AG04449 (cell line): ENCODE measurements at regions not wholly inside any gene's neighbourhood (a gene's known extent, or its start where the extent isn't known, plus 50 kb on each side); places are given as distances from the start of the nearest gene placed in this dataset.
A peak's percentile ranks its signal among the peaks of the same experiment; 100 is the strongest.

Experiments
- CTCF ChIA-PET: fragments of 350-600 bp; formaldehyde crosslinking; extraction: SDS; loops from one replicate; lab custom pipeline; 2021; ENCODE audit warnings: antibody characterized with exemption; lab: Yijun Ruan, JAX
- POLR2A ChIA-PET: fragments of 400-600, 350-600 bp; formaldehyde crosslinking; extraction: SDS; loops from one replicate; lab custom pipeline; 2020; ENCODE audit warnings: antibody characterized with exemption, inconsistent platforms; lab: Yijun Ruan, JAX
- DNase-seq: peaks from one replicate; pipeline ENCODE4 v3.0.0-alpha.2; 2010; ENCODE audit warnings: low read depth, low spot score
- H3K4me3 ChIP-seq: 2 replicates; pipeline ENCODE4 v1.5.1; 2011; ENCODE audit warnings: low read depth, mild to moderate bottlenecking, control low read depth, low read length
- TF ChIP-seq, protein P1 (sequence below): IDR thresholded peaks from one replicate; pipeline ENCODE4 v1.5.1; 2011; ENCODE audit warnings: mild to moderate bottlenecking, moderate library complexity, low read length, control low read depth, inconsistent platforms; ENCODE audit not compliant: insufficient read depth; ENCODE audit errors: missing control alignments

DNA sequence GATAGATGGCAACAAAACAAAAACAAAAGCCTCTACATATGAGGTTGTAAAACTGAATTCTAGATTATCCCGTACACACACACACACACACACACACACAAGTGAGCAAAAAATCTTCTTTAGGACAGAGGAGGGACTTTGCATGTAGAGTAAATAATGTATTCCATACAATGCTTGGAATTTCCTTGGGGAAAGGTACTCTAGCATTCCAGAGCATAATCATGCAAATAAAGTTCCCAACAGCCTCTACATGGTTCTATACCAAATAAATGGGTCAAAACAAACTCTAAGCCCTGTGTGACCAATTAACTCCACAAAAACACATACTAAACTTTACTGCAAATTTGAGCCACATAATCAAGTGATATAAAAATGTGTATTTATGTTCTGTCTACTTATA lies 191.4 kb downstream of the RBM43 start:
- TF ChIP-seq, protein P1, sequence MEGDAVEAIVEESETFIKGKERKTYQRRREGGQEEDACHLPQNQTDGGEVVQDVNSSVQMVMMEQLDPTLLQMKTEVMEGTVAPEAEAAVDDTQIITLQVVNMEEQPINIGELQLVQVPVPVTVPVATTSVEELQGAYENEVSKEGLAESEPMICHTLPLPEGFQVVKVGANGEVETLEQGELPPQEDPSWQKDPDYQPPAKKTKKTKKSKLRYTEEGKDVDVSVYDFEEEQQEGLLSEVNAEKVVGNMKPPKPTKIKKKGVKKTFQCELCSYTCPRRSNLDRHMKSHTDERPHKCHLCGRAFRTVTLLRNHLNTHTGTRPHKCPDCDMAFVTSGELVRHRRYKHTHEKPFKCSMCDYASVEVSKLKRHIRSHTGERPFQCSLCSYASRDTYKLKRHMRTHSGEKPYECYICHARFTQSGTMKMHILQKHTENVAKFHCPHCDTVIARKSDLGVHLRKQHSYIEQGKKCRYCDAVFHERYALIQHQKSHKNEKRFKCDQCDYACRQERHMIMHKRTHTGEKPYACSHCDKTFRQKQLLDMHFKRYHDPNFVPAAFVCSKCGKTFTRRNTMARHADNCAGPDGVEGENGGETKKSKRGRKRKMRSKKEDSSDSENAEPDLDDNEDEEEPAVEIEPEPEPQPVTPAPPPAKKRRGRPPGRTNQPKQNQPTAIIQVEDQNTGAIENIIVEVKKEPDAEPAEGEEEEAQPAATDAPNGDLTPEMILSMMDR, result no peak
- DNase-seq, result no peak
- POLR2A ChIA-PET, result no interaction called here
- CTCF ChIA-PET, result interaction anchor here (1.0 to 1.8 kb wide), 2 partner anchors 7 to 42 kb away, joined by 3 to 5 read pairs; no protein-coding TSS in a partner anchor
- no peak overlapping the region for H3K4me3 ChIP-seq

DNA sequence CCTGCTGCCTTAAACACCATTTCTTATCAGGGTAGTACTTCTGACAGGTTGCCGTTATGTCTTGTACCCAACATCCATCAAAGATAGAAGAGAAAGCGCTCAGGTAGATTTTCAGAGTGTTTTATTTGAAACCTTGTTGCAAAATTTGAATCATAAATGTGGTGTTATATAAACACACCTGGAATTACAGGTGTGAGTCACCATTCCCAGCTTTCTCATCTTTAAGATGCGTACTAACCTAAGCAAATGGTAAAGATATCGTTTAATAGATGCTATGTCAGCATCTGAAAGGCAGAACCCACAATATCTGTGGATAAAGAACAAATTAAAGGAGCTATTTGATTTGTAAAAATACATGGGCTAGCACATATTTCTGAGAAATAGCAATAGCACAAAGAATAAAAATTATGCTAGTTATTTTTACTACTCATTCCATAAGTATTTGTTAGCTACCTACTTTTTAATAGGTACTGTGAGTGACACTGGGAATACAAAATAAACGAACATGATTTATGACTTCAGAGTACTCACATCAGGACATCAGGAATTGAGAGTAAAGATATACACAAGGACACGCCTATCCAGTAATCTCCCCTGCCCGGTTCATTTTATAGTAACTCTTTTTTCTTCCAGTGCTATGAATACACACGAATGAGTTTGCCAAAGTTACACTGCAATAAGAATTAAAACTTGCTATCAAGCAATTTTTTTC lies 193.8 kb downstream of the RBM43 start:
- no peak overlapping the region for H3K4me3 ChIP-seq
- ChIA-PET CTCF (interaction anchor here (1.6 to 4.0 kb wide), 2 partner anchors 16 to 171 kb away, joined by 6 to 21 read pairs; no protein-coding TSS in a partner anchor), POLR2A (no interaction called here)
- DNase-seq, result no peak
- TF ChIP-seq, protein P1, result no peak

DNA sequence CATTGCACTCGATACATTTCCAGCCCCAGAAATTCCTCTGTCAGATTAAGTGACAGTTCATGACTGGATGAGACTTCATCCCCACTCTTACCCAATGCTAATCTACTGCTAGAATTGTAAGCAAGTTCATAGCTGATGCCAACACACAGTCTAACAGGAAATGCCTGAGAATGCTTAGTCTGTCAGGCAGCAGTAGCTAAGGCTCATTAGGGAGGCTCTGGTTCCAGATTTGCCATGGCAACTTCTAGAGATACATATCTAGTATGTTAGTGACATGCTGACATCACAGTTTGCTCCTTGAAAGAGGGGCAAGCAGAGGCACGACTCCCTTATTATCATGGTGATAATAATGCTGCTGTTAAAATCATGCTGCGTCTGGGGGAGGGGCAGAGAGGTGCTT lies 198.4 kb downstream of the RBM43 start:
- TF ChIP-seq, protein P1, result no peak
- DNase-seq, result peak; percentile 75
- CTCF ChIA-PET, result interaction anchor here (0.6 to 1.2 kb wide), 3 partner anchors 8 to 13 kb away, joined by 3 read pairs; no protein-coding TSS in a partner anchor
- POLR2A ChIA-PET, result interaction anchor here (0.5 kb wide), 1 partner anchor 584 kb away, joined by 5 read pairs; no protein-coding TSS in a partner anchor
- no peak overlapping the region for H3K4me3 ChIP-seq

DNA sequence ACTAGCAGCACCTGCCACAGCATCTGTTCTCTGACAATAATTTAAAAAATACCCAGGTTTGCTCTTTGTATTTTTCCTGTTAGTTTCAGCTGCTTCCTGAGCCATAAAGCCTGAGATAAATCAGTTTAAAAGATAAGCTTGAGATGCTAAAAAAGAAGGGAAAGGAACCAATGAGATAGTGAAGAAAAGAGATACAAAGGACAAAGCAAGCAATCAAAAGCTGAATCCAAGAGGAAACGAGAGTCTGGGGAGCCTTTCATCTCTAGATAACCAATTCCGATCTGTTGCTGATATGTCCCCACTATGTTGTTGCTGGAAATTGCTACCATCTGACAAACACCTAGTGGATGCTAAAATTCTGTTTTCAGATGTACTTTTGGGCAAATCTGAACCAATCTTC lies 201.4 kb downstream of the RBM43 start:
- POLR2A ChIA-PET, result no interaction called here
- CTCF ChIA-PET, result interaction anchor here (1.7 to 2.8 kb wide), 2 partner anchors 8 to 11 kb away, joined by 6 to 17 read pairs; no protein-coding TSS in a partner anchor
- no peak overlapping the region for H3K4me3 ChIP-seq
- TF ChIP-seq, protein P1, result no peak
- no peak for DNase-seq

DNA sequence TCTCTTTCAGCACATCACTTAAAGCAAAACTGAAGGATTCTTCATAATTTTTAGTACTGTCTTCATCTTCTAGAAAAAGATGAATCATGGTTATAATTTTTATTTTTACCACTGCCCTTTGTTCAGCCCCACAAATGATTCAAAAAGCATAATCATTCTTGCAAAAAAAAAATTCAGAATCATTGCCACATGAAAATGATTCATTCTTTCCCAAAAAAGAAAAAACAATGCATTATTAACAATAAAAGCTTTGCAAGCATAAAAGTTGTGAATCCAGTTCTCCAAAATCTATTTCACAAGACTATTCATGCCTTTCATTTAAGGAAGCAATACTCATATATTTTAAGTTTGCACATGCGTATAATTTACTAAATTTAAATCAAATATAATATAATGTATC lies 204.8 kb downstream of the RBM43 start:
- no peak overlapping the region for H3K4me3 ChIP-seq
- TF ChIP-seq, protein P1, result no peak
- no peak for DNase-seq
- POLR2A ChIA-PET, result no interaction called here
- CTCF ChIA-PET, result no interaction called here

DNA sequence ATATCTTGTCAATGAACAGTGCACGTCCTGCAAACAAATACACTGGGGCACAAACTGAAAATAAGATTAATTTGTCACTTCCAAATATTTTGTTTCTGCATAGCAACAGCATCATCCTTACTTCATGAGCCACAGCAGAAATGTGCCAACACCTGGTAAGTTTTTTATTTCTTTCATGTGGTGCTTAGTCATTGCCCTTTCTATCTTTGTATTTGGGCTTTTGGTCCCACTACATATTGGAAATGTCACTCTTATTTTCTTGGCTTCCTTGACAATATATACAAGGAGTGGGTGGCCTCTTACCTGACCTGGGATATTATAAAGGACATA lies 208.0 kb downstream of the RBM43 start:
- POLR2A ChIA-PET, result no interaction called here
- CTCF ChIA-PET, result interaction anchor here (2.5 to 3.8 kb wide), 2 partner anchors 14 to 185 kb away, joined by 11 to 21 read pairs; no protein-coding TSS in a partner anchor
- H3K4me3 ChIP-seq, result no peak overlapping the region
- TF ChIP-seq, protein P1, result no peak
- DNase-seq, result no peak
